Activated B cell treated with CpG ODN at 0.5 μM for 24 hours (primary cell): ENCODE measurements at regions not wholly inside any gene's neighbourhood (a gene's known extent, or its start where the extent isn't known, plus 50 kb on each side); places are given as distances from the start of the nearest gene placed in this dataset.

ENCODE experiments used
- ATAC-seq: fragments of 200-7000 bp; cut with Tn5 transposase; one replicate; pipeline ENCODE4 v1.10.0; 2021; ENCODE audit warnings: low read depth, mild to moderate bottlenecking, moderate library complexity
- CTCF ChIA-PET: fragments of 350-600 bp; sonication (Branson Sonifier 250); formaldehyde crosslinking; loops from one replicate; lab custom pipeline; 2021; ENCODE audit warnings: antibody characterized with exemption; lab: Charles Lee
- POLR2A ChIA-PET: fragments of 350-600 bp; sonication (Branson Sonifier 250); formaldehyde crosslinking; loops from one replicate; lab custom pipeline; 2021; ENCODE audit warnings: antibody characterized with exemption; lab: Charles Lee
- DNase-seq: peaks from one replicate; pipeline ENCODE4 v3.0.0; 2022
- H3K27ac Mint-ChIP-seq: one replicate; pipeline ENCODE4 v1.8.0; 2020; ENCODE audit warnings: mixed read lengths
- H3K27me3 Mint-ChIP-seq: one replicate; pipeline ENCODE4 v1.8.0; 2021; ENCODE audit warnings: mixed read lengths
- H3K36me3 Mint-ChIP-seq: one replicate; pipeline ENCODE4 v1.8.0; 2021; ENCODE audit warnings: low read depth, mixed read lengths
- H3K4me1 Mint-ChIP-seq: one replicate; pipeline ENCODE4 v1.8.0; 2021; ENCODE audit warnings: mixed read lengths
- H3K4me3 Mint-ChIP-seq: one replicate; pipeline ENCODE4 v1.8.0; 2020; ENCODE audit warnings: mild to moderate bottlenecking, mixed read lengths
- H3K9me3 Mint-ChIP-seq: one replicate; pipeline ENCODE4 v1.8.0; 2020; ENCODE audit warnings: mixed read lengths
- CTCF ChIP-seq: fragments of 200-600 bp; IDR thresholded peaks from one replicate; pipeline ENCODE4 v1.8.0; 2022; ENCODE audit warnings: antibody characterized with exemption, mild to moderate bottlenecking
- intact Hi-C: fragments of 100-400 bp; cut with micrococcal nuclease; formaldehyde crosslinking; loops from one replicate; pipeline ENCODE4 v1.15.1; 2024

GRCh38 chr5:32494827-32495226 is 50.3 kb upstream of the ZFR start:
- Mint-ChIP-seq H3K27ac (no peak overlapping the region), H3K4me1 (peaks cover 2% of the 10 kb centered on the region), H3K27me3 (peaks cover 16% of the 10 kb centered on the region), H3K36me3 (no peaks in the 10 kb centered on the region), H3K9me3 (no peaks in the 10 kb centered on the region), H3K4me3 (no peak overlapping the region)
- CTCF ChIA-PET = interaction anchor here (0.6 to 3.0 kb wide), 3 partner anchors 95 to 104 kb away, joined by 3 to 14 read pairs (median 10); no protein-coding TSS in a partner anchor
- POLR2A ChIA-PET = interaction anchor here (0.7 kb wide), 1 partner anchor 95 kb away, joined by 15 read pairs; no protein-coding TSS in a partner anchor
- no peak for ATAC-seq
- no peak for TF ChIP-seq CTCF
- DNase-seq = no peak
- intact Hi-C loops = no loop called here
